ENCODE measurements at regions not wholly inside any gene's neighbourhood (a gene's known extent, or its start where the extent isn't known, plus 50 kb on each side); places are given as distances from the start of the nearest gene placed in this dataset.
"Not testable (repeated sequence)": the region's sequence is repeated elsewhere in the genome, so short reads cannot be mapped to it uniquely, and the experiment has no call there.

DNA sequence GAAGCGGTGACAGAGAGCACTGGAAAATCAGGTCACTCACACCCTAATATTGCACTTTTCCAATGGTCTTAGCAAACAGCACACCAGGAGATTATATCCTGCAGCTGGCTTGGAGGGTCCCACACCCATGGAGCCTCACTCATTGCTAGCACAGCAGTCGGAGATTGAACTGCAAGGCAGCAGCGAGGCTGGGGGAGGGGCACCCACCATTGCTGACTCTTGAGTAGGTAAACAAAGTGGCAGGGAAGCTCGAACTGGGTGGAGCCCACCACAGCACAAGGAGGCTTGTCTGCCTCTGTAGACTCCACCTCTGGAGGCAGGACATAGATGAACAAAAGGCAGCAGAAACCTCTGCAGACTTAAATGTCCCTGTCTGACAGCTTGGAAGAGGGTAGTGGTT is 1579.7 kb downstream of the REEP3 start:
- not testable (repeated sequence) for TF ChIP-seq ZFP3 (CRISPR knock-in tag; IDR thresholded peaks at IDR 0.05); PATZ1 (CRISPR knock-in tag; IDR thresholded peaks at IDR 0.05; ENCODE audit: borderline replicate concordance)
